Effector CD8-positive, alpha-beta T cell (primary cell): ENCODE measurements at regions not wholly inside any gene's neighbourhood (a gene's known extent, or its start where the extent isn't known, plus 50 kb on each side); places are given as distances from the start of the nearest gene placed in this dataset.
"Not testable (repeated sequence)": the region's sequence is repeated elsewhere in the genome, so short reads cannot be mapped to it uniquely, and the experiment has no call there.

Source experiments
- DNase-seq: peaks from one replicate; lab custom pipeline; 2025; lab: John Stamatoyannopoulos, UW

- no peak for DNase-seq
Observed at GRCh38 chr1:101185421-101185820, 51.4 kb upstream of the S1PR1 start.

DNA sequence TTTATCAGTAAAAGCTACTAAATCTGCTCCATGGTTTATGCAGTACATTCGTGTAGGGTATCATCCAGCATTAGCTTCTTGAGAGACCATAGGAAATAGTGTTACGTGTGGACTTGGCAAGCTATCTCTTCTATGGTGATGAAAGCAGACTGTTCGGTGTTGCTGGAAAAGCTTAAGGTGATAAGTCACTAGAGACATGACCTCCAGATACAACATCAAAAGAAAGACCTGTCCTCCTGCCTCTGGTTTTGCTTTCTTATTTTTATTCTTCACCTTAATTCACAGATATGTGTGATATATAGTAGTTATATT lies 53.5 kb upstream of the S1PR1 start:
- no peak for DNase-seq

- no peak for DNase-seq
Observed at GRCh38 chr1:101182627-101183387, 54.0 kb upstream of the S1PR1 start.

DNA sequence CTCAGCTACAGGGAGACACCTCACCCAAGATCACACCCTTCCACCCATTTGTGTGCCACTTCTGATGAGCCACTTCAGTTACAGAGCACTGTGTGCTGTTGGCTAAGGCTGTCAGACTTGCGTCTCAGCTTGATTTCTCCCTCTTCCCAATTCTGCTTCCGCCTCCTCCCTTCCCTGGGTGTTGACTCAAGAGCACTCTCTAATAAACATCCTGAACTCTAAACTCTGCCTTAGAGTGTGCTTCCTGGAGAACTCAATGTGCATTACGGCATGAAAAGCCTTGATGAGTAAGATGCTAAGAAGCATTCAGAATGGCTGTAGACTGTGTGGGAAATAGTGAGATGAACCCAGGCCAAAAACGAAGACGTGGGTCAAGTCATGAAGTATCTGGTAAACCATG lies 54.9 kb upstream of the S1PR1 start:
- no peak for DNase-seq

GRCh38 chr1:101178688-101179491 lies 57.9 kb upstream of the S1PR1 start:
- no peak for DNase-seq

DNA sequence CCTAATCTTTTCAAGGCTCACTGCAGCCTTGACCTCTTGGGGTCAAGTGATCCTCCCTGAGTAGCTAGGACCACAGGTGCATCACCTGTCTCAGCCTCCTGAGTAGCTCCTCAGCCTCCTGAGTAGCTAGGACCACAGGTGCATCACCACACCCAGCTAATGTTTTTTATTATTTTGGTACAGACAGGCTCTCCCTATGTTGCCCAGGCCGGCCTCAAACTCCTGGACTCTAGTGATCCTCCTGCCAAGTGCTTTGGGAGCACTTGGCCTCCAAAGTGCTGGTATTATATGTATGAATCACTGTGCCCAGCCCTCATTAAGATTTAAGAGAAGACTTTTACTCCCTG lies 58.5 kb upstream of the S1PR1 start:
- no peak for DNase-seq

DNA sequence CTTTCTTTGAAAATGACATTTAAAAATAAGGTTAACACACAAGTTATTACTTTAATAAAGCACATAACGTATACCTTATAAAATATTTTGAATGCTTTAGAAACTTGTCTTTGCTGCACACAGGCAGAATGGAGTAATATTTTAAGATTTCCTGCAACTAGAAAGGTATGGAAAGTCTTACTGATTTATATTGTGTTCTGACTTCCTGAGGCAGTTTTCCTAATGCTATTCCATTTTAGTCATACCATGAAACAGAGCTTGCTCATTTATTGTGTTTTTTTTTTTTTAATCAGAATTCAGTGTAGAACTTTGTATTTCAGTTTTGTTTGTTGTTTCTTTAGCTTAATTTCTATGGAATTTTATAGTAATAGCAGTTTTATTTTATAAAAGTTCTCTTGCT lies 60.9 kb upstream of the S1PR1 start:
- no peak for DNase-seq

GRCh38 chr1:101175466-101175865 lies 61.4 kb upstream of the S1PR1 start:
- DNase-seq, result no peak

DNA sequence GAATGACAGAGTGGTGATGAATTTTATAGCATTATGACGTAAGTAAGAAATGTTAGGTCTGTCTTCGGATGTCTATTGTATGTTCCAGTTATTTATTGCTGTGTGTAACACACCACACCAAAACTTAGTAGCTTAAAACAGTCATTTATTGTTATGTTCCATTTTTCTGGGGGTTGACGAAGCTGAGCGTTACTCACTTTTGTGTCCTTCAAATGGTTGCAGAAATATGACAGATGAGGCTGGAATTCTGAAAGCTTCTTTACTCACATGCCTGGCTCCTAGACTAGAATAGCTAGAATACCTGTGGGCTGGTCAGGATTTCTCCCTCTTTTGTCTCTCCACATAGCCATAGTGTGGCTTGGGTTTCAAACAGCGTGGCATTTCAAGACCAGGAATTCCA lies 62.1 kb upstream of the S1PR1 start:
- no peak for DNase-seq

DNA sequence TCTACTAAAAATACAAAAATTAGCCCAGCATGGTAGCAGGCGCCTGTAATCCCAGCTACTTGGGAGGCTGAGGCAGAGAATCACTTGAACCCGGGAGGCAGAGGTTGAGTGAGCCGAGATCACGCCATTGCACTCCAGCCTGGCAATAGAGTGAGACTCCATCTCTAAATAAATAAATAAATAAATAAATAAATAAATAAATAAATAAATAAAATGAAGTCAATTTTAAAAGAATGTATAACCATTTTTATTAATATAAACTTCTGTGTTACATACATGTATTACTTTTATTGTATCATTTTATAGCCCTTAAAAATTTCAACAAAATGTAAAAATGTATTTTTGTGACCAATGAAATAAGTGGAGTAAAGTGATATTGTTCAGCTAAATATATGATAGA lies 62.5 kb upstream of the S1PR1 start:
- not testable (repeated sequence) for DNase-seq

DNA sequence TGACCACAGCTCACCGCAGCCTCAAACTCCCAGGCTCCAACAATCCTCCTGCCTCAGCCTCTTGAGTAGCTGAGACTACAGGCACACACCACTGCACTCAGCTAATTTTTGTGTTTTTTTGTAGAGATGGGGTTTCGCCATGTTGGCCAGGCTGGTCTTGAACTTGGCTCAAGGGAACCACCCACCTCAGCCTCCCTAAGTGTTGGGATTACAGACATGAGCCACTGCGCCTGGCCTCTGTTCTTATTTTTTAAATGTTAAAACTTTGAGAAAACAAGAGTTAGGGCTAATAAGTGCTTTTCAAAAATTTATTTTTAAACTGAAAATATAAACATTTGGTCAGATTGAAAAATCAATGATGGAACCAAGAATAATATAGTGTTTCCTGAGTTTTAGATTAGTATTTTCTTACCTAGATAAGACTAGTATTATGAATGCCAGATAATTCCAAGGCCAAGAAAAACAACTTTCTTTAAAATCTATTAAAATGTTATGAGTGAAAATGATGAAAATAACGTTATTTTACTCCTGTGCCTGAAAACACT lies 66.2 kb upstream of the S1PR1 start:
- no peak for DNase-seq

DNA sequence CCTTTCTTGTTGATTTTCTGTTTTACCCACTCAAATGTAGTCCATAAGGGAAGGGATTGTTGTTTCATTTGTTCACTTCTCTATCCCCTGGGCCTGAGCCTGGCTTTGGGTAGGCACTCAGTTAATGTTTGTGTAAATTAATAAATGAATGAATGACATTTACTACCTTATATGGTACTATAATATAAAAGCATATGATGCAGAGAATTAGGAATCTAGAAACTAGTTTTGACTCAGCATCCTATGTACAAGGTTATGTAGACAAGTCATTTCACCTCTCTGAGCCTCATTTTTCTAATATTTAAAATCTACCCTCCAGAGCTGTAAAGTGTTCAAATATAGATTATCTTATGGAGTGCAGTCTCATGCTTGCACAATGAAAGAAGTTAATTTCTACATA lies 68.9 kb upstream of the S1PR1 start:
- no peak for DNase-seq

DNA sequence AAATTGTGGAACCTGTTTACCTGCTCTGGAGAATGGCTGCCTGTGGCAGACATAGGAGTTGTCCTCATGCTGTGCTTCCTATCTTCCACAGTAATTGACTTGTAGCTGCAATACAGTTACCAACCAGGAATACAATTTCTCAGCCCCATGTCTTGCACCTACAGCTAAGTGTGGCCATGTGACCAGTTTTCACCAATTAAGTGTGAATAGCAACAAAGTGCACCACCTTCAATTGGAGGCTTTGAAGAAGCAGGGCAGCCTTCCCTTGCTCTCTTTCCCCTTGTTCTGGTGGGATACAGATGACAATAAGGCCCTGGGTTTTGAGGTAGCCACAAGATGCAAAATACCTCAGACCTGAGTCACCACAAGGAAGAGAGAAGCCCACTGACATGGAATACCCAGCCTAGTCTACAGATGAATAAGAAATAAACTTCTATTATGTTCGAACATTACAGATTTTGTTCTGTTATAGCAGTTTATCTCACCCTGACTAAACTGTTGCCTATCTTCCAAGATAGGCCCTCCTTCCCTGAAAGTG lies 70.2 kb upstream of the S1PR1 start:
- DNase-seq, result no peak

GRCh38 chr1:101165954-101166353 lies 70.9 kb upstream of the S1PR1 start:
- no peak for DNase-seq

DNA sequence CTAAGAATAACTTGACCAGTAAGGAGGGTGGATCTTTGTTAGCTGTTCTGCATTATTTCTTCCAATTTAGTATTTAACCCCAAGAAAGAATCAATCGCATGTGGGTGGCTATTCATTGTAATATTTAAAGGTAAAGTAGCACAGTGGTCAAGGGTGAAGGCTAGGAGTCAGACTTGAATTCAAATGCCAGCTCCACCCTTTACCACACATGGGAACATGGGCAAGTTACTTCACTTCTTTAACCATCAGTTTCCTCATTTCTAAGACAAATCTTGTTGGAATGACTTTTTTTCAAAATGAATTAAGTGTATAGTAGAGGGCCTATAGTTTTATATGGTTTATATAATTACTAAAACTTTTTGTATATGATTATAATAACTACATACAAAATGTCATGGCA lies 71.3 kb upstream of the S1PR1 start:
- no peak for DNase-seq

- DNase-seq, result no peak
Observed at GRCh38 chr1:101164776-101165175, 72.0 kb upstream of the S1PR1 start.

GRCh38 chr1:101162736-101163735 lies 73.8 kb upstream of the S1PR1 start:
- DNase-seq, result no peak

GRCh38 chr1:101162300-101162699 lies 74.5 kb upstream of the S1PR1 start:
- no peak for DNase-seq

DNA sequence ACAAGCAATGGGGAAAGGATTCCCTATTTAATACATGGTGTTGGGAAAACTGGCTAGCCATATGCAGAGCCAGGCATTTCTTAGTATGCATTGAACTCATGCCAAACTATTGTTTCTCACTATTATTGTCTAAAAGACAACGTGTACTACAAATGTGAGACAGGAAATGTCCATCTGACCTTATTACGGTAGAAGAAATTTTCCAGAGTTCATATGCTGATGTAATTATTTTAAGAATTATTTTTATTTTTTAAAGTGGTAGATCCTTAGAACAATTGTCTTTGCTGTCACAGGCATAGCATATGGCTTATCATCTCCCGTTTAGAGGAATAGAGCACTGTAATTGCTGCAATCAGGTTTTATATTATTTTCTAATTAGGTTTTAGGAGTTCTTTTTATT lies 75.2 kb upstream of the S1PR1 start:
- no peak for DNase-seq

DNA sequence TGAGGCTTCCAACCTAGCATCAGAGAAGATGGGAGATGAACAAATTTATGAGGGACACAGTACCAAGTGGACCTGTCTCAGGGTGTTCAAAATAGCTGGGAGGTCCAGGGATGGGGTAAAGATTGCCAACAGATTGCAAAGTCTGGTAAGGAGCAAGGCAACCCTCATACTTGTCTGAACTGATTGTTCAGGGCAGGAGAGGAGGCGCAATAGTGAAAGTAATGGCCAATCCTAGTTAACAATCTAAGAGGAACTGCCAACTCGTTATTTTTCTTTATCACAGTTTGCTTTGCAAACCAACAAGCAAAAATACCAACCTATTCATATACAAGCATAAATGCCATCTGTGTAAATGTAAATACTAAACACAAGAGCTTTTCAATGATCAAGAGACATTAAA lies 78.4 kb upstream of the S1PR1 start:
- DNase-seq, result no peak

DNA sequence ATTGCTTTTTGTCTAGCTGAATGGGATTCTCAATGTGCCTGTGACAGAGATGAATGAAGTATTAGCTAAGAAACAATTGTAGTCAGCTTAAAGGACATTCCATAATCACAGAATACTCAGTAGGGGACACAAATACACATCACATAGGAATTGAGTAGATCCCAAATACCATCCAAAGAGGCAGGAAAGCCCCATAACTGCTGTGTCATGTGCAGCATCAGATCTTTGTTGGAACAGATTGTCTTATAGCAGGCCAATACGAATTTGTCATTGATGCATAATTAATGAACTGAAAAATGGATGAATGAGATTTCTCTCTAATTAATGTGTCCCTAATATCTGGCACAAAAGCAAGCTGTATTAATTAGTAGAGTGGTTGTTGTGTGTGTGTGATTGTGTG lies 82.3 kb upstream of the S1PR1 start:
- DNase-seq, result no peak

- DNase-seq, result no peak
Observed at GRCh38 chr1:101153692-101154091, 83.1 kb upstream of the S1PR1 start.
